ENCODE measurements at regions not wholly inside any gene's neighbourhood (a gene's known extent, or its start where the extent isn't known, plus 50 kb on each side); places are given as distances from the start of the nearest gene placed in this dataset.

DNA sequence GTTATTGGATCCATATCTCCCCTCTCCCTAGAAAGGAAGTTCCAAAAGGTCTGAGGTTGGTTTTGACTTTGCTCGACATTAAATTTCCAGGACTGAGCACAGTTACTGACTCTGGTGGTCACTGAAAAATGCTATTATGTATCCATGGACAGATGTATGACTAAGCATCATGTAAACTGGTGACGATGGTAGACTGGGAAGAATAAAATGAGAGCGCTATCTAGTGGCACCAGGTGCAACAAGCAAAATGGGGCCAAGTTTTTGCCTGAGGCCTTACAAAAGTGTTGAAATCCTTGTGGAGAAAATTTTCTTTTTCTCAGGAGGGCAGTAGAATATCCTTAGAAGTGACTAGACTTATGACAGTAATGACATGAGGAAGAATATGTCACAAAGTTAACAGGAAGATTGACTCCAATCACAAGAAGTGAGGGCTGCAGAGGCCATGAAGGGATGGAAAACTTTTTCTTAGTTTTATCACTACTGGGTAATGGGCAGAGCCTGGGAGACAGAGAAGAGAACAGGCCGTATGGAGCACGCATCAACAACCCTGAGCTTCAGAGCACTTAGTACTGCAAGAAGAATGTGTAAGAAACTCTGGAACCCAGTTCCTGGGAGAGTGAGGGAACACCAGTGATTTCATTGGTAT is 88.9 kb upstream of the ELOVL5 start (continued):
- TF ChIP-seq FOSL2 (IDR thresholded peaks at IDR 0.05; ENCODE audit: borderline replicate concordance, low read depth): peak; percentile 6; the same call in 1 of the 2 replicates

- no peaks in the 10 kb centered on the region; a peak in 1 of 4 replicates for H3K4me1 ChIP-seq (ENCODE audit: control insufficient read depth in 1 of 2, insufficient read depth in 2 of 2, low read depth in 1 of 2, low read length in 1 of 2)
- TF ChIP-seq CTCF (IDR thresholded peaks at IDR 0.05): no peak
- TF ChIP-seq TEAD4 (IDR thresholded peaks at IDR 0.05; ENCODE audit: borderline replicate concordance, insufficient read depth): no peak
- TF ChIP-seq CHD2 (IDR thresholded peaks at IDR 0.05; ENCODE audit: low read length, partially characterized antibody): no peak
- no peak for TF ChIP-seq NFIC (IDR thresholded peaks at IDR 0.05; ENCODE audit: borderline replicate concordance)
- TF ChIP-seq NRF1 (IDR thresholded peaks at IDR 0.05; ENCODE audit: low read depth, low read length): no peak
- TF ChIP-seq GABPA (IDR thresholded peaks at IDR 0.05; ENCODE audit: low read depth): no peak
- no peak for TF ChIP-seq FOSL2 (IDR thresholded peaks at IDR 0.05; ENCODE audit: borderline replicate concordance, low read depth)
- TF ChIP-seq JUND (IDR thresholded peaks at IDR 0.05): no peak
- no peak for TF ChIP-seq EP300 (IDR thresholded peaks at IDR 0.05; ENCODE audit: borderline replicate concordance in 1 of 2, low read depth in 1 of 2, low read length in 1 of 2)
- TF ChIP-seq ZBTB33 (IDR thresholded peaks at IDR 0.05; ENCODE audit: borderline replicate concordance, low read depth): no peak
- TF ChIP-seq FOXJ3 (CRISPR knock-in tag; IDR thresholded peaks at IDR 0.05): no peak
- TF ChIP-seq POLR2AphosphoS5 (IDR thresholded peaks at IDR 0.05; ENCODE audit: low read depth, low read length): no peak
- TF ChIP-seq YY1 (IDR thresholded peaks at IDR 0.05; ENCODE audit: low read depth): no peak
- no peak for TF ChIP-seq USF1 (IDR thresholded peaks at IDR 0.05; ENCODE audit: borderline replicate concordance, low read depth)
- CTCF ChIA-PET: interaction anchor here (0.6 to 3.8 kb wide), 11 partner anchors 11 to 400 kb away, joined by 3 to 22 read pairs (median 4); no protein-coding TSS in a partner anchor
- DNase-seq: no peak
- no peak overlapping the region for H3K27ac ChIP-seq (ENCODE audit: low read depth in 2 of 2, low read length in 1 of 2)
- H3K36me3 ChIP-seq (replicated peaks in 1 of 2; ENCODE audit: control insufficient read depth in 1 of 2, insufficient read depth in 2 of 2, low read length in 1 of 2): no peaks in the 10 kb centered on the region
- 28% methylated on average over 7 of the region's 7 CpGs for WGBS (ENCODE audit: low lambda C conversion rate)
- no peak overlapping the region for H3K4me2 ChIP-seq
- no peaks in the 10 kb centered on the region; the same call in 1 of the 2 replicates for H3K27me3 ChIP-seq (ENCODE audit: insufficient read depth)
- peaks cover 6% of the 10 kb centered on the region for H3F3A ChIP-seq (replicated peaks; ENCODE audit: insufficient read depth)
- H2AFZ ChIP-seq (ENCODE audit: low read depth): no peak overlapping the region
- no peak overlapping the region for H3K4me3 ChIP-seq (ENCODE audit: low read depth in 2 of 2, low read length in 1 of 2)
- H4K20me1 ChIP-seq (ENCODE audit: insufficient read depth): no peaks in the 10 kb centered on the region
- no peaks in the 10 kb centered on the region for H3K9me3 ChIP-seq
- POLR2A ChIA-PET: no interaction called here
- H3K9me2 ChIP-seq: no peaks in the 10 kb centered on the region
- H3K79me2 ChIP-seq (ENCODE audit: insufficient read depth): no peaks in the 10 kb centered on the region
- no peak overlapping the region for H3K9ac ChIP-seq
These were observed 88.0 kb upstream of the ELOVL5 start for GRCh38 chr6:53436526-53437303.
